Globus pallidus (tissue), 1 donor: ENCODE measurements at regions not wholly inside any gene's neighbourhood (a gene's known extent, or its start where the extent isn't known, plus 50 kb on each side); places are given as distances from the start of the nearest gene placed in this dataset.

Source experiments
- DNase-seq: peaks from one replicate; pipeline ENCODE4 v3.0.0-alpha.2; 2015; ENCODE audit warnings: low spot score

DNA sequence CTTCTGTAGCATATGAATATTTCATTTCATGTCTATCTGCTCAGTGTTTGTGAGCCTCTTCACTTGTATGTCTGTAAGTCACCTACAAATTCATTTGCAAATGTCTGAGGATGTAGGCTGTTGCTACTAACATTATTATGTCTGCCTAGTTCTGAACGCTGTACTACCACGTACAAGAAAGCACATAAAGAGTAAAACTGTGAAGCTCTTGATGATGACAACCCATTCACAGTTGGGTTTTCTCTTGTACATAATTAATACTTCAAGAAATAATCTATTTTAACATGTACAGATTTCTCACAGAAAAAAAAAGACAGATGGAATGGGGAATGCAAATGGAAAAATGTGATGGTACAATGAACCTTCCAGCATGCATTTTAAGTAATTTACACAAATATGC is 64.3 kb upstream of the CPNE8 start:
- no peak for DNase-seq

DNA sequence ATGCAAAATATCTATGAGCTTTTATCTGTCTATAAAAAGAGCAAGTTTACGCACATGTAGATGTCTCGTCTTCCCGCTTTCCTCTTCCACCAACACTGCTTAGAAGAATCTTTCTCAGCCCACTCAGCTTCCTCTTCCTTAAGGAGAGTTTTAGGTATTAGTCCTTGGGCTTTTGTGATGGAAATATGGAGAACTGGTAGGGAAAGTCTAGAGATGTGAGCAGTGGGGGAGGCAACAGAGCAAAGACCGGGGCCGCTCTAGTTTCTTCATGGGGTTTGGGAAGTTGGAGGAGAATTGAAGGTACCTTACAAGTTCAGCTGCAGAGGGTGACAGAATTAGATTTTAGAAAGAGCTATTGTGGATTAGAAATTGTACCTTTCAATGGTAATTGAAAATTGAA is 56.3 kb upstream of the CPNE8 start:
- no peak for DNase-seq

DNA sequence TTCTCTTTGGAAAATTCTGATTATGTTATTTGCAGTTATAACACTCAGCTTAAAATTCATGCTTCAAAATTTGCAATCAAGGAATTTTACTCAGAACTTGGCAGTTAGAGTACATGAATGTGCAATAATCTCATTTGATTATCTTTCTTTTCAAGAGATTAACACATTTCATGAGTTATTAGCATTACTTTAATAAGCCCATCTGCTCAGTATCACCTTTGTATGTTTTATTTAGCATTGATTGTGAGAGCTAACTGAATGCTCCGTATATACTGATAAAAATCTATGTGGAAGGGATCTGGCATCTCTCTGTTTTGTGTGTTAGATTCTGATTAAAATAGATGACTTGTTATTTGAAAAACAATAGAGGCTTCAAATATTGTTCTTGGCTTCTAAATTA is 55.6 kb upstream of the CPNE8 start:
- no peak for DNase-seq

DNA sequence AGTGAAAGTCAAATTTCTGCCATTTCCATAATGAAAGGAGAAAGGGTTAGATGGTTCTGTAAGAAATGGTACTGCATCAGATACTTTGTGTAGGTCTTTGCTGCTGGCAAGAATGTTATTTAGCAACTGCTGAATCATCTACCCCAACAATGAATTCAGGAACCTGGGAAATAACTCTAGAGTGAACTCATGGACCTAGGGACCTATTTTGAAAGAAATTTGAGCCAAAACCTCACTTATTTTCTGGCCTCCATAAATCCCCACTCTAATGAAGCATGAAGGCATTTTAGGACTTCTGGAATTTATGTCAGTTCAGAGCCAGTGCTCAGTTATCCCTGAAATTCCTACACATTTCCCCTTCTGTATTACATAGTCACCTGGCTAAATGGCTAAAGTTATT is 50.9 kb upstream of the CPNE8 start:
- DNase-seq = no peak
